HG02623 (cell line): ENCODE measurements at regions not wholly inside any gene's neighbourhood (a gene's known extent, or its start where the extent isn't known, plus 50 kb on each side); places are given as distances from the start of the nearest gene placed in this dataset.

ENCODE experiments used
- ATAC-seq: cut with Tn5 transposase; IDR thresholded peaks from one replicate; pipeline ENCODE4 v1.9.1; 2021; ENCODE audit warnings: moderate library complexity; ENCODE audit not compliant: unreplicated experiment

DNA sequence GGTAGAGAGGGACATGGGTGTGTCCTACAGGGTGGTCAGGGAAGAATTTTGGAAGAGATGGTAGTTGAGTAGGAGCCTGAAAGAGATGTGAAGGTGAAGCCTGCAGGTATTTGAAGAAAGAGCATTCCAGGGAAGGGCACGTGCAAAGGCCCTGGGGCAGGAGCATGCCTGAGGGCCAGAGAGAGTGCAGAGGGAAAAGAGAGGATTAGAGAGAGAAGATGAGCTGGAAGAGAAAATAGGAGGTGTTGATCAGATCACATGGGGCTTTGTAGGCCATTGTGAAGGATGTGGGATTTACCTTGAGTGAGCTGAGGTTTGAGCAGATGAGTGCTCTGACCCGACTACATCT lies 455.0 kb downstream of the HAPSTR1 start:
- no peak for ATAC-seq

DNA sequence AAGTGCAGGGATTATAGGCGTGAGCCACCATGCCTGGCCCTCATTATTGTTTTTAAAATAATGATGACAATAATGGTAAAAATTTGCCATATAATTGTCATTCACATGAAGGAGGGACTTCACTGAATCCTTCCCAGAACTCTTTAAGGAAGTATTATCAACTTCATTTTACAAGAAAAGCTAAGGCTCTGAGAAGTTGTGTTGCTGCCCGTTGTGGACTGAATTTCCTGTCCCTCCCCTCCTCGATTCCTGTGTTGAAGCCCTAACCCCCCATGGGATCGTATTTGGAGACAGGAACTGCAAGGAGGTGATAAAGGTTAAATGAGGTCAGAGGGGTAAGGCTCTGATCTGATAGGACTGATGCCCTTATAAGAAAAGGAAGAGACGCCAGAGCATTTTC lies 458.0 kb downstream of the HAPSTR1 start:
- no peak for ATAC-seq

DNA sequence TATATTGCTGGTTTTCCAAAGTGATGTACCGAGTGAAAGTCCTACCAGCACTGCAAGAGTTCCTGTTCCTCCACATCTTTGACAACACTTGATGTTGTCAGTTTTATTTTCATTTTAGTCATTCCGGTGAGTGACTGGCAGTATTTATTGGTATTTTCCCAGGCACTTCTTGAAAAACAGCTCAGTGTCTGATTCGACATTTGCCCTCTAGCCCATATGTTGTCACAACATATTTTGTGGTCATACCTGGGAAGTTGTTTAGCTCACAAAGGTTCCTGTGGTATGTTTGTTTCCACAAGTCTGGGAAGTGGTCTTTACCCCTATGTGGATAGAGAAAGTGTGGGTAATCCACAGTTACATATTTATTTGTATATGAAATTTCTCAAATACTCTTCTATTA lies 463.6 kb downstream of the HAPSTR1 start:
- no peak for ATAC-seq

DNA sequence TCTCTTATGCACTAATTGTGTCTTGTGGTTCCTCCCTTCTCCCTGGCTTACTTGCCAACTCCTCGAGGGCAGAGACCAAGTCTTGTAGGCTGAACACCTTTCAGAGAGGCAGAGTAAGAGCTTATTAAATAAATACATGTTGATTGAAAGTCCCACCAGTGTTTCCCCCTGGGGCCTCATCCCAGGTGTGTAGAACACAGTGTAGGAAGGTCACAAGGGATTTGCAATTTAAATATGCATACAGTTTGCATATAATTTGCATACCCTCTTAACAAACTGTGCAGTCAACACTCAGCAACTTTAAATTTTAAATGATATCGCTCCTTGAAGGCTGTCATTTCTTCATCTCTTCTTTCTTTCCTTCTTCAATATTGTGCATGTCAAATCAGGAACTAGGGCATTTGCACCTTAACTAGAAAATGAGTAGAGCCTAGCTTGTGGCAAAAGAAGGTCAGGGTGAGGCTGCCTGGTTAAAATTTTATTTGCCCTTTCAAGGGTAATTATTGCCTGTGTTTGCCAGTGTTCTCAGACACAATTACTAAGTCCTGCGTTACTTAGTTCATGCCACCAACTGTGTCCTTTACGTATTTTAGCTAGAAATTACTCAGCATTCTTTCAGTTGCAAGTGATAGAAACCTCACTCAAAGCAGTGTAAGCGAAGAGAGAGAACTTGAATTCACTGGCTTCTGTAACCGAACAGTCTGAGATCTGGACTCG lies 465.7 kb downstream of the HAPSTR1 start:
- no peak for ATAC-seq

DNA sequence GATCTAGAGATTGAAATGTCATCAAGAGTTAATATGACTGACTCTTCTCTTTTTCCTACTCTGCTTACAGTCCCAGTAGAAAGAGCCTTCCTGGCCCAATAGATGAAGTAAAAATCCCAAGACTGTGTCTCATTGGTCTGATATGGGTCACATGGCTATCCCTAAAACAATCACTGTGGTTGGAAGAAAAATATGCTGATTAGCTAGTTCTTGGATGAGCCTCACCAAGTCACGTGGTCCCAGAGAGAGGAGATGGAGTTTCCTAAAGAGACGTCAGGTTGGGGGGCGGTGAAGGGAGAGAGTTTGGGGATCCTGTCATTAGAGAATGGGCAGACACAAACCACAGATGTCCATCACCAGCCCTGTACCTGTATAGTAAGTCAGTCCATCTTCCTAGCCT lies 466.3 kb downstream of the HAPSTR1 start:
- no peak for ATAC-seq

DNA sequence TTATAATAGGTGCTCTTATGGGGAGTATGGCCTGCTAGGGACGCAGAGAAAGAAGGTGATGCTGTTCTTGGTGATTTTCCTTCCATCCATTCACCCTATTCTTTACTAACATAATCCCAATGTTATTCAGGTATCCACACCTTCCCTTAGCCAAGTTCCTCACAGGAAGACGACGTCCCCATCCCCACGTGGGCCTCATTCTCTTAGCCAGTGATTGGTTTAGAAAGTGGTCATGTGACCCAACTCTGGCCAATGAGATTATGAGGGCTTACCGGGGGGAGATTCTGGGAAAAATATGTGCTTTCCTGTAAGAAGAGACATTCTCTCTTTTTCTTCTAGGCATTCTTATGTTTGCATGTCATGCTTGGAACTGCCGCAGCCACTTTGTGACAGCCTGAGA lies 474.7 kb downstream of the HAPSTR1 start:
- no peak for ATAC-seq

DNA sequence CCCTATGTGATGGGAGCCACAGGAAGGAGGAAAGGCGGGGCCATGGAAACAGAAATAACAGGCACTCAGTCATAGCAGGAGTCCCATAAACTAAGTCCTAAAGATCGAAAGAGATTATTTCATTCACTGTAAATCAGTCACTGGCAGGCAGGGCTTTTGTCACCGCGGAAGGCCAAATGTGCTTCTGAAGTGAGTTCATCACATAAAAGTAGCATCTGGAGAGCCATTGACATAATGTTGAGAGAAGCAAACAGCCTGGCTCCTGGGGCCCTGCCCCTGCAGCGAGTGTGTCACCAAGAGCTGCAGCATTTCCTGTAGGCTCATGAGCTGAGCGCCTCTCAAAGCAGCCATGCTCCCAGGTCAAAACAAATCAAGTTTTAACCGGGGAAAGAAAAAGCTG lies 476.2 kb downstream of the HAPSTR1 start:
- ATAC-seq: no peak

DNA sequence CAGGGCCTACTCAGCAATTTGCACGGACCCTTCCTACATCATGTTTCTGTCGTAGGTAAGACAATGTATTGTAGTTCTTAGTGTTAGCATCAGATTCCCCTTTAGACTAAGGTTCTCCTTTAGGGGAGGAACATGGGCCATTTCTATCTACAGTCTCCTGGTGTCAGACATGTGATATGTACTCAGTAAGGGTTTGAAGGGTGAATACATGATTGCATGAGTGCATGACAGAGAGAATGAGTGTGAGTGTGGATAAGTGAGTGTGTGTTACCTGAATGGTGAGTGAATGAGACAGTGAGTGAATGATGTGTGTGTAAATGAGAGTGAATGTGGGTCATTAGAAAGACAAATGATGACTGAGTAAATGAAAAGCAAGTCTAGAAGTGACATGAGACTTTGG lies 476.8 kb downstream of the HAPSTR1 start:
- no peak for ATAC-seq

DNA sequence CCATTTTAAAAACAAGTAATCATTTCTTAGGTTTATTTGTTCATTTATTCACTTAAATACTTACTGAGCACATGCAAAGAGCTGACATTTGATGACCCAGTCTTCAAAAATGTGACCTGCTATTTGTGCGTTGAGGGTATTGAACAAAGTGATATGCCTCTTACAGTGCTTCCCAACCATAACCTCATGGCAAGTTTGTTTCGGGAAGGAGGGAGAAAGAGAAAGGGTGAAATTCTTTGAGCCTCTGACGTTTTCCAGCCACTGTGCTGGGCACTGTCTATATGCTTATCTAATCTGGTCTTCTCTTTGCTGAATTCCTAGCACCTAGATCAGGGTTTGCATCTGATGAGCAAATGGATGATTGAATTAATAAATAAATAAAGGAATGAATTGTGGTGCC lies 479.1 kb downstream of the HAPSTR1 start:
- ATAC-seq: no peak

DNA sequence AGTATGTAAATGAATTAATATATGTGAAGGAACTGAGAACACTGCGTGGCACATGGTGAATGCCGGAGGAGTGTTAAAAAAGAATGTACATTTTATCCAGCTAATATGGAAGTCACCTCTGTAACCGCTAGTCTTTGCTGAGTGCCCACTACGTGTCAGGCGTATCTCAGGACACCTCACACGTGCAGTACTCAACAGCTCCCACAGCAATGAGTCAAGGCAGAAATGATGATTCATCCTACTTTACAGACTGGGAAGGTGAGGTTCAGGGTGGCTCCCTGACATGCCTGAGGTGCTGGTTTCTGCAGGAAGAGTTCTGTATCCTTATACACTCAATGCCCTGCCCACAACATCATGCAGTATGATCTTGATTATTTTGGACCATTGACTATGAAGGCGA lies 487.0 kb downstream of the HAPSTR1 start:
- ATAC-seq: no peak

DNA sequence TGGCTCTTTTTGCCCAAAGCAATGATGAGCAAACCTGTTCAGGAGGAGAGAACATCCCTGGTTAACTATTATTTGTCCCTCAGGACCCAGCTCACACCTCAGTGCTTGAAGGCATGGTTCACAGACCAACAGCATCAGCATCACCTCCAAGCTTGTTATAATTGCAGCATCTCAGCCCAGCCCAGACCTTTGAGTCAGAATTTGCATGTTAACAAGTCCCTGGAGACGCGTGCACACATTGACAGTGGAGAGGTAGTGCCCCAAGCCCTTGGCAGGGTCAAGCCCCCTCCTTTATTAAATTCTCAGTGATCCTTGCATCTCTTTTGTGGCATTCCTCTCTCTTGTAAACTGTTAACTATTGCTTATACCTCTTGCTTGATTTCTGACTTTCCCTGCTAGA lies 488.6 kb downstream of the HAPSTR1 start:
- no peak for ATAC-seq

DNA sequence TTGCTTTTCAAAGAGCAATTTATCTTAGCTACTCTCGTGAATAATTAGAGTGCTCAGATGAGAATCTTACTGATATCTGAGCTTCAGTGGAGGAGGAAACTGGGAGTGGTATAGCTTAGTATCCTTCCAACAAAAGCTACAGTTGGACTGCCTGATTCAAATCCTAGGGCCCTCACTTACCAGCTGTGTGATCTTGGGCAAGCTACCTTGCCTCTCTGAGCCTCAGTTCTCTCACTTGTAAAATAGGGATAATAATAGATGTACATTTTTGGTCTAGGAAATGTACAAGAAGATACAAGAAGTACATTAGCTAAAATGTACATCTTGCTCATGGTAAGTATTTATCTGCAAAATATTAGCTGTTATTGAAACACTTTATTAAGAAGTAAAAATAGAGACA lies 502.0 kb downstream of the HAPSTR1 start:
- no peak for ATAC-seq

DNA sequence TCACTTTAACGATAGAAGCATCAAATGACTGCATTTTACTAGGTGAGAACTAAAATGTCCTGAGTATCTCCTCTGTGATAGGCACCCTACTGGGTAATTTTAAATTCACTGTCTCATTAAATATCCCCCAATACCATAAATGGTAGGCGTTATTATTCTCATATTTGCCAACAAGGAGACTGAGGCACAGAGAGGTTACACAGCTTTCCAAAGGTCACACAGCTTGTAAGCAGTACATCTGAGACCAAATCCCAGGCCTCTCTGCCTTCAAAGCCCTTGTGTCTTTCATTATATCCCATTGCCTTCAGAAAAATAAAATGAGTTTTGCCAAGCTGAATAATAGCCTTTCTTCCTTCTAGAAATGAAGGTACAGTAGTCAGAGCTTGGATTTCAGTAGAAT lies 502.6 kb downstream of the HAPSTR1 start:
- ATAC-seq: no peak

DNA sequence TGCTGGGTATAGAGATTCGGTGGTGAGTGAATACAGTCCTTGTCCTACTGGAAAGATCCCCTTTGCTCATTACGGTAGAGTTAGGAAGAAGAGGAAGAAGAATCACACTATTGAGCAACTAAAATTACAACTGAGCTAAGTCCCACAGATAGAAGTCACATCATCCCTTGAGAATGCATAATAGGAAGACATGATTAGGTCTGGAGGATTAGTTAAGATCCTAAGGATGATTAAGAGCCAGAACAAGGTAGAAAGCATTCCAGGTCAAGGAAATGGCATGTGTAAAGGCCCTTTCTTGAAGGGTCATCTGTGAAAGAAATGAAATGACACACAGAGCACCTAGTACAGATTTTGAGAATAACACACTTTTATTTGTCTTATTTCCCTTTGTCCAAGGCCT lies 503.5 kb downstream of the HAPSTR1 start:
- ATAC-seq: no peak

DNA sequence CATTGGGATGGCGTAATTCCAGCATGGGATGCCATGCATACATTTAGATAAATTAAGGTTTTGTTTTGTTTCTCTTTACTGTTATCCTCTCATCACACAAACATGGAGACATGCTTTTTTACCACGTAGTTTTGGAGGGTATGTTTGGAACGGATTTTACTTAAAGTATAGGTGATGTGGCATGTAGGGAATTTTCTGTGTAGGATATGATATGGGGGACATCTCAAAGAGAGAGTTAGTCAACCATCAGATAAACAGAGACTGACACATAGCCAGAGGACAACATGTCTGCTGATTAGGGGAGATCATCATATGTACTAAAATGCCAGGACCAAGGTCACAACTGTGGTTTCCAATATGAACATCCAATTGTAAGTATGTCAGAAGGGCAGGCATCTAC lies 503.9 kb downstream of the HAPSTR1 start:
- ATAC-seq: no peak

DNA sequence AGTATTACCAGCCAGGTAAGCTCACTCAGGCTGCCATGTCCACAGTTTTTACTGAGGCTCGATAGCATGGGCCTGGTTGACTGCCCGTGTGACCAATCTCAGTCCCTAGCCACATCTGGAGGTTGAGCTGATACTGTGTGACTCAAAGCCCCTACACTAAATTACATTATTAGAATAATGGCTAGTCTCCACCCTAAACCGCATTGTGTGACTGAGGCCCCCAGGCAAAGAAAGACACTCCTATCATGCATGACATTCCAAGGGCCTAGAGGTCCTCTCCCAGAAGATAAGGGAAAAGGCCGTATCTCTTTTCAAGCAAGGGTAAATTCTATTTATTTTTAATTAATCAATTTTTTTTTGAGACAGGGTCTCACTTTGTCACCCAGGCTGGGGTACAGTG lies 505.3 kb downstream of the HAPSTR1 start:
- ATAC-seq: no peak

DNA sequence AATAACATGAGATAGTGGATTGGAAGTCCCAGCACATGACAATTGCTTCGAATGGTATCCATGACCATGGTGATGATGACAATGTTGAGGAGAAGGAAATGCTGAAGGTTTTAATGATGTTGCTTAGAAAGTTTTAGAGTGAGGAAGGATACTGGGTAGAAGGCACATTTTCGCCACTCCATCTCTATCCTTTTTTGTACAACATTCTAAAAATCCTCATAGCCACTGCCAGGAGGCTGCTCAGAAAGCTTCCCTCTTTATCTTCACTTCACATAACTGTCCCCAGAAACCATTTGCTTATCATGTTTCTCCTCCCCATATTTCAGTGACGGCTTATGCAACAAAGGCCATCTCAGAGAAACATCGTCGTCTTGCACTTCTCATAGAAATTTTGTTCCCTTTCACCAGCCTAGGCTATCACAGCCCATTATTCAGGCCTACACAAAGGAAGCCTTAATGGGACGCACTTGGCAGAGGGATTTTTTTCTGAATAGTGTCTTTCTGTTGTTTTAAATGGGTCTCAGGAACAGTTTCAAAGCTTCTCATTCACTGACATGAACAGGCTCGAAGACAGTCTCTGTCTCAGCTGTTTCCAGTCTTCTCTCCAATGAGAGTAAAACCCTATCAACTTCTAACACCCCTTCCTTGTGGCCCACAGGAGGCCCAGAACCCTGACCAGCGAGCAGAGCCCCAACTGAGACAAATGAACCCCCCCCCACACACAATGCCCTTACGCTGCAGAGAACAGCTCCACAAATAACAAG lies 506.7 kb downstream of the HAPSTR1 start:
- ATAC-seq: no peak

DNA sequence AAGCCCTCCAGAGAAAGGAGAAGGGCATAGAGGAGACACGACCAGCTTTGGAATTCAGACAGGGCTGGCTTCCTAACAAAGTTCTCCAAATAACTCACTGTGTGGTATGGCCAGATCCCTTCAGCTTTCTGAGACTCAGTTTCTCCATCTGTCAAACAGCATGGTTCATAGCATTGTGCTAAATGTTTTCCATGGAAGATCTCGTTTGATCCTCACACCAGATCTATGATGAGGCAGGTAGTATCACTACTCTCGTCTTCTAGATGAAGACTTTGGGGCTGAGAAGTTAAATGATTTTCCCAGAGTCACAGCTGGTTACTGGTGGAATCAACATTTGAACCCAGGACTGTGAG lies 507.3 kb downstream of the HAPSTR1 start:
- ATAC-seq: no peak

DNA sequence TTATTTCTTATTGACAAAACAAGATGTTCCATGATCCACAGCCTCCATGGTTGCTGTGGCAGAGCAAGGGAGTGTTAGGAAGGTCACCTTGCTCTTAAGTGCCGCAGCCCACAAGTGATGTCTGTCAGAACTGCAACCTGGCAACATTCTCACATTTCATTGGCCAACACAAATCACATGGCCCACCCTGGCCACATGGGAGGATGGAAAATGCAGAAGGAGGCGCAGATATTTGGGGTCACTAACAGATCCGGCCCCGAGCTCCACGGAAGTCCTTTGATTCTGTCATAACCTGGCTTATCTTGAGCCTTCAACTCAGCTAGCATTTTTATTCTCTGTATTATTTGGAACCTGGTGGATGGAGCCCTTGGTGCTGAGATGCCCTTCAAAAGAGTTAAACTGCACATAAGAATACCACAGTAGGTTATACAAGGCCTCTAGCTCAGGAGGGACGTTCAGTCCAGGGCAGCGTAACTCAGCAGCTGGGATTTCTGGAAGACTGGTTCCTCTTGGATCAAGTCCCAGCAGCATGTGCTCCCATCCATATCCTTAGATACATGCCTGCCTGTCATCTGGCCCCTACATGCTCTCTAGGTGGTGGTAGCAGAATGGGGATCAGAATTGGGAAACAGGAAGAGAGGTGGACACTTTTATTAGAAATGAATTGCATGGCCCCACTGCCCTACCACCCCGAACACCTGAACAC lies 508.1 kb downstream of the HAPSTR1 start:
- no peak for ATAC-seq

DNA sequence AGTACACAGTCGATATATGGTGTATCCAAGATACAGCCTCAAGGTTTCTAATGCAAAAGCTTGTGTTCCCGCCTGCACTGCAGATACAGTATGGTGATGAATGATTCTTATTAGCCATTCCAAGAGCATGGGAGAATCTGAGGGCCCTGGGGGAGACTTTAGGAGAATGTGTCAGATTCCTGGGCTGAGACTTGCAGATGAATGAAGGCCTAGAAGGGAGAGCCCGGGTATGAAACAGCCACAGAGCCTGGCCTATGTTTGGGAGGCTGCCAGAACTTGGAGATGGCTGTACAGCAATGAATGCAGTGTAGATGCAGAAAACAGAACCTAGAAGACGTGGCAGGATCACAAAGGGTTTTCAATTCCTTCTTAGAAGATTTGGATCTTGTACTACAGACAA lies 510.7 kb downstream of the HAPSTR1 start:
- no peak for ATAC-seq

DNA sequence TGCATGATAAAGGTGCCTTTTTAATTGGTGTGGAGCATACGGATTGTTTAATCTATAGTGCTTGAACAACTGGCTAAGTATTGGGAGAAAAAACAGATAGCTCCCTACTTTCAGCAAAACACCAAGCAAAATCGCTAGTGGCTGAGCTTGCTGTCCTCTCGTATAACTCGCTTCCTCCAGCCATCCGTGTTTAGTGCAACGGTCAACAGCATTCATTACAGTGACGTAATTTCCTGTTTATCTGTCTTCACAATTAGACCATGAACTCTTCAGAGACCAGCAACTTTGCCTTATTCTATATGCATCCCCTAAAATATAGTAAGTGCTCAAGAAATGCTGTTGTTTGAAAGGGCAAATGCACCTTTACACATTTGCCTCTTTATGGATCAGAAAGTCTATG lies 511.9 kb downstream of the HAPSTR1 start:
- ATAC-seq: no peak

DNA sequence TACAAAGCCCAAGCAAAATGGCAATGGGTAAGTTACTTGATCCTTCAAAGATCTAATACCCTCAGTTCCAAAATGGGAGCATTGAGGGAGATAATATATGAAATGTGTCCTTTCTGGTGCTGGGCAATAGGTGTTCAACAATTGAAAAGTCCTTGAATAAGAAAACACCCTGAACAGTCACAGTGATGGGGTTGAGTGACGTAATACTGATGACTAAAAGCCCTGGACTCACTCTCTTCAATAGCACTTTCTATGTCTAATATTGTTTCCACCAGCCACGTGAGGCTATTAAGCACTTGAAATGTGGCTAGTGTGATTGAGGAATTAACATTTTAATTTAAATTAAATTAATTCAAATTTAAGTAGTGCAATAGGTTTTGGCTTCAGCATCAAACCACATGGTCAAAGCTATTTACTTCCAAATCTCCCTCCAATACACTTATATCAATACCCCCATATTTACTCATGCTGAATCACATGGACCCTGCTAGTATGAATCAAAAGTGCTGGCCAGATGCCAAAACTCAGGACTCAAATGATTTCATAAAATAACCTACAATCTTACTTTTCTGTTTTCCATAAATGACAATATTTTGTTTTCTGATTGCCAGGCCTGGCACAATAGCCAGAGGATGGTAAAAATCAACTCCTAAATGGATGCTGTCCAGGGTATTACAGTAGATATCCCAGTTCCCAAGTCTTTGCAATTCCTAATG lies 516.2 kb downstream of the HAPSTR1 start:
- no peak for ATAC-seq
